NOMO-1 treated with dmso at 0.1 percent for 144 hours (cell line): ENCODE measurements at regions not wholly inside any gene's neighbourhood (a gene's known extent, or its start where the extent isn't known, plus 50 kb on each side); places are given as distances from the start of the nearest gene placed in this dataset.
"Not testable (repeated sequence)": the region's sequence is repeated elsewhere in the genome, so short reads cannot be mapped to it uniquely, and the experiment has no call there.

Source experiments
- DNase-seq: peaks from one replicate; lab custom pipeline; 2025; ENCODE audit not compliant: unreplicated experiment; lab: John Stamatoyannopoulos, UW

DNA sequence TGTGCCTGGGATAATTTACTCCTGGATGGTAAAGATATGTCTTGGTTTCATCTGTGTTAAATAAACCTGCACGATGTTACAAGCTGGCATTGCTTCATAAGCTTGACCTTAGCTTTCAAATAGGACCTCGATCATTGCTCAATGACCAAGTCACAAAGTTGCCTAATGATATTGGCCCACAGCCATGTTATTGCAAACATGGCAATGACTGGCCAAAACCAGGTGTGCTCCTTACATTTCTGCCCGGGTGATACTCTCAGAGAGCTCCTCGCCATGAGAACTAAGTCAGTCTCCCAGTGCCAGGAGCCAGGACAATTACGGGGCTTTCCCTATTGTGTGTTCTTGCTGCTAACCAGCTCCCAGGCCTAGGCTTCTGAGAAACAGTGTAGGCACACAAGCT lies 72.5 kb upstream of the CYP1B1 start:
- peak; percentile 72 for DNase-seq

DNA sequence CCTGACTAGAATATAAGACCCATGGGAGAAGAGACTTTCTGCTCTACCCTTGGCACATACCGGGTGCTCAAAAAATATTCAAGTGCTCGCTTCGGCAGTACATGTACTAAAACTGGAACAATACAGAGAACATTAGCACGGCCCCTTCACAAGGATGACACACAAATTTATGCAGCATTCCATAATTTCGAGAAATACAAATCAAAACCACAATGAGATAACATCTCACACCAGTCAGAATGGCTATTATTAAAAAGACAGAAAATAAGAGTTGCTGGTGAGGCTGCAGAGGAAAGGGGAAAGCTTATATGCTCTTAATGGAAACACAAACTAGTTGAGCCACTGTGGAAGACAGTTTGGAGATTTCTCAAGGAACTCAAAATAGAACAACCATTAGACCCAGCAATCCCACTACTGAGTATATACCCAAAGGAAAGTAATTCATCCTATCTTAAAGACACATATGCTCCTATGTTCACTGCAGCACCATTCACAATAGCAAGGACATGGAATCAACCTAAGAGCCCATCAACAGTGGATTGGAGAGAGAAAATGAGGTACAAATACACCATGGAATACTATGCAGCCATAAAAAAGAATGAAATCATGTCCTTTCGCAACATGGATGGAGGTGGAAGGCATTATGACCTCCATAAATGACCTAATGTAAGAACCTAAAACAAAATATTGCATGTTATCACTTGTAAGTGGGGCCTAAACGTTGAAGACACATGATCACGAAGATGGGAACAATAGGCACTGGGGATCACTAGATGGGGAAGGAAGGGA lies 71.6 kb upstream of the CYP1B1 start:
- no peak for DNase-seq

DNA sequence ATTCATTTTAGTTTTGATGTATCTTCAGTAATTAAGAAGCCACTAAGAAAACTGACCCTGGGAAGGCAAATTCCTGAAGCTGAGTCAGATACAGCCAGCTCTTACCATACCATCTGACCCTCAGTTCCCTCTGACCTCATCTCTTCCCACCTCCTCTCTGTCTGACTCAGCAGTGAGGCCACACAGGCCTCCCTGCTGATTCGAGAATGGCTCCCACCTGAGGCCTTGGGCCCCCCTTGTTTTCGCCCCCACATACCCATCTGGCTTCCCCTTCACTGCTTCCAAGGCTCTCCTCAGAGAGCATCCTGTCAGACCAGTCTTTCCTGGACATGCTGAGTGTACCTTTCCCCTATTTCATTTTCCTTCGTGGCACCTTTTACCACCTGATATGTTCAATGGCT lies 71.0 kb upstream of the CYP1B1 start:
- no peak for DNase-seq

DNA sequence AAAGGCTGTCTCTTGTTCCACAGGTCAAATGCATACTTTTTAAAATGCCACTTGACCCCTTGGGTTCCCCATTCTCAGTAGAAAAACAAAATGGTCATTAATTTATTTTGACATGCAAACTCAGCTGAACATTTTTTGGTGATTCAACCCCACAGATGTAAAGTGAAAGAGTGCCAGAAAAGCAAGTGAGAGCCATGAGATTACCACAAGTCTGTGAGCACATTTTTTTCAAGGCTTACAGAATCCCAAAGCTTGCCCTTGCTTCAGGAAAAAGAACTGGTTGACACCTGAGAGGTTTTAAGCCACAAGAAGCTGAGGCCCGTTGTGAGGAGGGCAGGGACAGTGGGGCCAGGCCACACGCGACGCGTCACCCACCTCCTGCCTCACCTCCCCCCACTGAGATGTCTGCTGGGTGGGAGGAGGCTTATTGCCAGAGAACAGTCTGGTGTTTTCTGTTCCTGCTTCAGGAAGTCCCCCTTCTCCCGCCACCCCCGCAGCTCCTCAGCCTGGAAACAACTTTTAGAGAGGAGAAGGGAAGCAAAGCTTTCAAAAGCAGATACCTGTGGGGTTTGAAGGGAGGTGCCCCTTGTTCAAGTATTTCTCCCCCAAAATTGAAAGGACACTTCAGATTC lies 70.4 kb upstream of the CYP1B1 start:
- no peak for DNase-seq

DNA sequence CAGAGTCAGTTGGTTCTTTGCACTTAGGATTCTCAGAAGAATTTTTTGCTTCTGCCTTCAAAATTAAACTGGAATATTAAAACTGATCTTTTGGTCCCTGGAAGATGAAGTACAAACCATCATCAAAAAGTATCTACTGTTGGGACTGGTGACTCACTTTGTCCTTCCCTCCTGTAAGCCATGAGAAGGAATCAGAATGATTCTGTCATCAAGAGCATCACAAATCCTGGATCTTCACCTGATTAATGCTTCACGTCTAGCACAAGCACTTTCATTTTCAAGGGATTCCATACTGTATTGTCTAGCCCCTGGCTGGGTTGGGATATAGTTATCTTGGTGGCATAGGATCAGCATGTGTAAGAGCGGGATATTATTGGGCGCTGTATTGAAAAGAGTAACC lies 69.3 kb upstream of the CYP1B1 start:
- DNase-seq, result no peak

DNA sequence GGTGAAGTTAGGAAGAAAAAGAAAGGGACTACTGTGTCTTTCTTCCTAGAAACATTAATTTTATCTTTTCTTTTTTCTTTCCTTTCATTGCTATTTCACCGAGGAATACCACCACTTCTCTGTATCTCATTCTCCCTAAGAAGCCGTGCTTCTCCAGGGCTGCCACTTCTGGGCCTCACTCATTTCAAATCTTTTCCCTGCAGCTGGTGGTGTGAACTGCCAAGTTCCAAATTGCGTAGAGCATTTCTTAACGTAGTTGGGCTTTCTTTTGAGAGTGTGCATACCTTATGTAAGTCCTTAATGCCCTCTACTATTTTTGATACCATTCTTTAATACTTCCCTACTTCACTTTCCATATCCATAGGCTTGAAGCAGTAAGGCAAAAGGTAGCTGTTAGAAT lies 66.7 kb upstream of the CYP1B1 start:
- DNase-seq, result no peak

DNA sequence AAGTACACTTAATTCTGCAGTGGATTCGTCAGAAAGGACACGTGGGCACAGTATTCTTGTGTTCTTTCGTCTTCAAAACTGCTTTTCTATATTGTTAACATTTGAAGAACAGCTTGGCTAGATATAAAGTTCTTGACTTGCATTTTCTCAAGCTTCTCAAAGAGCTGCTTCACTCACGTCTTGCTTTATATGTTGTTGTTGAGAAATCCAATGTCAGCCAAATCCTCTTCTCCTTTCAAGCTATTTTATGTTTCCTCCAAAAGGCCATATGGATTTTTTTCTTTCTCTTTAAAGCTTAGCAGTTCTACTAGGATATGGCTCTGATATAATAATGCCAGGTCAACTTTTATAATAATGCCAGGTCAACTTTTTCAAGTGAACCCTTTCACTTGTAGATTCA lies 65.5 kb upstream of the CYP1B1 start:
- DNase-seq, result no peak

DNA sequence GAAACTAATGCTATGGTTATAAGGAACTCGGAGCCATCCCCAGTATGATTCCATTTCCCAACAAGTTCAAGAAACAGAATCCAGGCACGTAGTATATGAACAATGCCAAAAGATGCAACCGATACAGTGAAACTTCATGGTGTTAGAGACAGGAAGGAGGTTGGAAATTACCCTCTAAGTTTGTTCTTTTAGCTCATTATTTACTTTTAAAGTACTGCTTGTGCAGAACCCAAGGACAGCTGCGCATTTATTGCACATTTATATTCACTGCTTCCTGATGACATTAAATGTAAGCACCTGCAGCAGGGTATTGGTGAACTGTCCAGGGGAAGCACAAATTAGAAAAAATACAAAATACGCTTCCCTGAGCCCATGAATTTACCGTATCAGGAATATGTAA lies 63.0 kb upstream of the CYP1B1 start:
- no peak for DNase-seq

DNA sequence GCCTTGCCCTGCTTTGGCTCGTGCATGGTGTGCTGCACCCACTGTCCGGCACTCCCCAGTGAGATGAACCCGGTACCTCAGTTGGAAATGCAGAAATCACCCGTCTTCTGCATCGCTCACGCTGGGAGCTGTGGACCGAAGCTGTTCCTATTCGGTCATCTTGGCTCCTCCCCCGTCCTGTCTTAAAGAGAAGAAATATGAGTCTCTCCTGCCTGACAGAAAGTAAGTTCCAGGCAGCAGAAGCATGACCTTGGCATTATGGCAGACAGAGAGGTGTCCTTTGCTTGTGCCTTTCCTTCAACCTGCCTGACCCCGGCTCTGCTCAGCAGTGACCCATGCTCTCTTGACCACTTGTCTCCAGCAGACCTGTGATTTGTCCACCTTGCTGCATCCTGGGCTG lies 62.5 kb upstream of the CYP1B1 start:
- DNase-seq, result no peak

DNA sequence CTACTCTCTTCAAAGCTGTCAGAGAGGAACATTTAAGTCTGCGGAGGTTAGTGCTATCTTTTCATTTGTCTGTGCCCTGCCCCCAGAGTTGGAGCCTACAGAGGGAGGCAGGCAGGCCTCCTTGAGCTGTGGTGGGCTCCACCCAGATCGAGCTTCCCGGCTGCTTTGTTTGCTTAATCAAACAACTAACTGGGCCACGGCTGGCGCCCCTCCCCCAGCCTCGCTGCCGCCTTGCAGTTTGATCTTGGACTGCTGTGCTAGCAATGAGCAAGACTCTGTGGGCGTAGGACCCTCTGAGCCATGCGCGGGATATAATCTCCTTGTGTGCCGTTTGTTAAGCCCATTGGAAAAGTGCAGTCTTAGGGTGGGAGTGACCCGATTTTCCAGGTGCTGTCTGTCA lies 62.0 kb upstream of the CYP1B1 start:
- not testable (repeated sequence) for DNase-seq

DNA sequence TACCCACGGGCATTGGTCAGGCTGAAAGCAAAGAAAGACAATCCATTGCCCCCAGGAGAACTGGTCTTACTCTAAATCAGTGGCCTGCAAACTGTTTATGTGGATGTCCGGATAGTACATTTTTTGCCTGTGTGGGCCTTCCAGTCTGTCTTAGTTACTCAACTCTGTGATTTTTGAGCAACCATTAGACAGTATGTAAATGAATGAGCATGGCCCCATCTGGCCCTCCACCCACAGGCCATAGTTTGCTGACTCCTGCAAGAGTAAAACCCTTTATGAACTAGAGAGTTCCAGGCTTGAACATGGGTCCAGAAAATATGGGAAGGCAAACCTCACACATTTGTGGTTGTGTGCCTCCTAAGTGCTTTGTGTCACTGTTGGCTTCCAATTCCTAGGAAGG lies 55.7 kb upstream of the CYP1B1 start:
- no peak for DNase-seq

DNA sequence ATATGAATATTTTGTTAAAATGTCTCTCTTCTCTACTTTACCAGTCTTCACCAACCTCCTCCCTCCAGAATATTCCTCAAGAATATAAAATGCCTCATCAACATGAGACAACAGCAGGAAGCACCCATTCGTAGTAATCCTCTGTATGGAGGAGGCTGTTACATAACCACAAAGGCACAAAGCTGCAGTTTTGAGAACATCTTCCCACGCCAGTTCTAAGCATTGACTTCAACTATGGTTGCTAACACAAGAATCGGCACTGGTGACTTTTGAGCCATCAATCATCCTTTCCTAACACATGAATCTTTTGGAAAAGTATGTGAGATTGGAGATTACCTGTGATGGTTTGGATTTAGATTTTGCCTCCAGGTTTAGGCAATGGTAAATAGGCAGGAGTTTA lies 54.9 kb upstream of the CYP1B1 start:
- no peak for DNase-seq

DNA sequence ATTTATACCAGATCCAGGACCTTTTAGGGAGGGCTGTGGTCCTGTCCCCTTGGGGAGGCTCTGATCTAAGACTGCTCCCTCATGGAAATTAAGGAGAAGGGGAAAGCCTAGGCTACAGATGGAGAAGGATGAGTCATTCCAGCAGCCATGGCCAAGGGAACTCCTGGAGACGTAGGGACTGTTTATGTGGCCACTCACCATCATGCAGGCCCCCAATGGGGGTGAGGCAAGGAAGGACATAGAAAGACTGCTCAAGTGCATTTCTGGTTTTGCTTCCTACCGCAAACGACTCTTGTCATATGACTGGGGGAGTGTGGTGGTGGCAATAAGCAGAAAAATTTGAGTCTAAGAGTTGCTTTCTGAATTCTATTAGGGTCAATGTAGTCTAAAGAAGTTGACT lies 54.0 kb upstream of the CYP1B1 start:
- peak; percentile 85 for DNase-seq

DNA sequence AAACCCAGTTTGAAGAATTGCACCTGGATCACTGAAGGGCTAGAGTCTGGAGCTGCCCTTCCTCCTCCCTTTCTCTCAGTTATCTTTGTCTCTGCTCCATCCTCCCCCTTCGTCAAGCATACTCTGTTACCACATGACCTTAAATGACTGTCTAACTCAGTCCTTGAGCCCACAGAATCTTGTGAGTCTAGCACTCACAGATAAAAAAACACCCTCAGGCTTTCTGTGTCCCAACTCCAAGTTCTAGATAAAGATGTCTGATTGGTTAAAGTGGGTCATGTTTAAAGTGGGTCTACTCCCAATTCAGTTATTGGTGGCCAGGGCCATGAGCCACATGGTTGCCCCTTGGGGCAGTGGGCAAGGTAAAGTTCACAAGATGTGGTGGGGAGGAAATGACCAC lies 53.5 kb upstream of the CYP1B1 start:
- DNase-seq, result peak; percentile 20

DNA sequence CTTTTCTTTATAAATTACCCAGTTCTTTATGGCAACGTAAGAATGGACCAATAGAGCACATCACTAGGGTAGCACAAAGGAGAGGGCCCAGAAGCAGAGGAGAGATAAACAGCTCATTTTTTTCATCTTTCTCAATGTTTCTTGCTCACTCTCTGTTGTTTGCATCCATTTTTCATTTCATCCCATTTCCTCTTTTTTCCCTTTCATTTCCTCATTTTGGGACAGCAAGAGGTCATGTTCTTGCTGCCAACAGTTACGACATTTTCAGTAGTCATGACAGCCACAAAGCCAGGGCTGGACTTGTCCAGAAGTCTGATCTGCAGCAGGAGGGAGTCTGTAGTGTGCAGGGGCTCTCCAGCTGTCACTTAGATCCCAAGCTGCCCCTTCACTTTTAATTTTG lies 52.7 kb upstream of the CYP1B1 start:
- DNase-seq, result peak; percentile 96

DNA sequence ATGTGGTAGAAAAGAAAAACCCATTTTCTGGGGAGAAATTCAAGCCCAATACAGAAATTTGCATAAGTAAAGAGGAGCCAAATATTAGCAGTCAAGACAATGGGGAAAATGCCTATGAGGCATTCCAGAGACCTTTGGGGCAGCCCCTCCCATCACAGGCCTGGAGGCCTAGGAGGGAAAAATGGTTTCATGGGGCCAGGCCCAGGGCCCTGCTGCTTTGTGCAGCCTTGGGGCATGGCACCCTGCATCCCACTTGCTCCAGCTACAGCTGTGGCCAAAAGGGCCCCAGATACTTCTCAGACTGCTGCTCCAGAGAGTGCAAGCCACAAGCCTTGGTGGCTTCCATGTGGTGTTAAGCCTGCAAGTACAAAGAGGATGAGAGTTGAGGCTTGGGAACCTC lies 51.3 kb upstream of the CYP1B1 start:
- DNase-seq, result no peak

DNA sequence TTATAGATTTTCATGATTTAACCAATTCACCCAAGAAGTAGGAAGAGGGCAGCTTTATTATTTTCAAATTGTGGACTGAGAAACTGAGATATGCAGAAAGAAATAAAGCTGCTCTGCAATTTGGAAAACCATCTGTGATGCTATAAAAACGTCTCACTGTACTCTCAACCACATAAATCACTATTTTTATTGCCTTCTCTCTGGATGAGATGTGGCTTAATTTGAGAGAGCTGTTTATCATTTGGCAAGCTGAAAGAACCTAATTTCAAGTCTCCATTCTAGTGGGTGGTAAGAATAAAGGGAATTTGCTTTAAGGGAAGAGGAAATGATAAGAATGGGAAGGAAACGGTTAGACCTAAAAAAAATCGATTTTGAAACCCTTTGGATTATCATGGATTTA lies 49.9 kb upstream of the CYP1B1 start:
- DNase-seq, result no peak
